Esophagus squamous epithelium (tissue), 5 donors: ENCODE measurements at regions not wholly inside any gene's neighbourhood (a gene's known extent, or its start where the extent isn't known, plus 50 kb on each side); places are given as distances from the start of the nearest gene placed in this dataset.

Experiments used
- DNase-seq: peaks from one replicate; lab custom pipeline; 2025; lab: John Stamatoyannopoulos, UW
- H3K27ac ChIP-seq, 4 donors: fragments of 200-600 bp; sonication (generic); one replicate each; pipeline ENCODE4 v1.5.1; 2016 to 2019; ENCODE audit warnings: mild to moderate bottlenecking in 1 of 4
- H3K27me3 ChIP-seq, 4 donors: fragments of 200-600 bp; sonication (generic); 1 replicate in 3 of 4; 2 replicates in 1 of 4; pipeline versions ENCODE4 v1.5.1 to v1.6.0; 2017 to 2021; ENCODE audit warnings: antibody characterized with exemption in 1 of 4
- H3K36me3 ChIP-seq, 3 donors: fragments of 200-600 bp; sonication (generic); one replicate each; pipeline ENCODE4 v1.5.1; 2016 to 2019
- H3K4me1 ChIP-seq, 3 donors: fragments of 200-600 bp; sonication (generic); one replicate each; pipeline ENCODE4 v1.5.1; 2017 to 2019
- H3K4me3 ChIP-seq, 4 donors: fragments of 200-600 bp; sonication (generic); 1 replicate in 3 of 4; 2 replicates in 1 of 4; pipeline ENCODE4 v1.5.1; 2016 to 2019; ENCODE audit warnings: mild to moderate bottlenecking in 2 of 4, moderate library complexity in 1 of 4
- H3K9me3 ChIP-seq, 3 donors: fragments of 200-600 bp; sonication (generic); one replicate each; pipeline ENCODE4 v1.5.1; 2016 to 2019
- POLR2A ChIP-seq, 4 donors: fragments of 450-650 bp; IDR thresholded peaks; one replicate each; pipeline ENCODE4 v1.6.1; 2017; ENCODE audit warnings: antibody characterized with exemption in 4 of 4, mild to moderate bottlenecking in 4 of 4, moderate library complexity in 3 of 4
- whole genome bisulfite sequencing, 2 donors: methylation state at CpG; one replicate each; pipeline ENCODE4 v1.1.5; 2018; 5-methylcytosine and 5-hydroxymethylcytosine counted together
- intact Hi-C: fragments of 100-400 bp; cut with DNase I; formaldehyde crosslinking; loops from one replicate; pipeline ENCODE4 v1.15.0; 2022
- TF ChIP-seq, protein P1 (sequence below), 6 experiments: fragments of 450-650 bp in 4 of 6; fragments of 200-600 bp in 2 of 6; sonication (generic) in 2 of 6; IDR thresholded peaks; one replicate each; pipeline ENCODE4 v1.5.1; 2016 to 2019; ENCODE audit warnings: antibody characterized with exemption in 6 of 6, mild to moderate bottlenecking in 4 of 6, moderate library complexity in 4 of 6
- donor health status: DM: yes; HTN: yes; CAD: no.

DNA sequence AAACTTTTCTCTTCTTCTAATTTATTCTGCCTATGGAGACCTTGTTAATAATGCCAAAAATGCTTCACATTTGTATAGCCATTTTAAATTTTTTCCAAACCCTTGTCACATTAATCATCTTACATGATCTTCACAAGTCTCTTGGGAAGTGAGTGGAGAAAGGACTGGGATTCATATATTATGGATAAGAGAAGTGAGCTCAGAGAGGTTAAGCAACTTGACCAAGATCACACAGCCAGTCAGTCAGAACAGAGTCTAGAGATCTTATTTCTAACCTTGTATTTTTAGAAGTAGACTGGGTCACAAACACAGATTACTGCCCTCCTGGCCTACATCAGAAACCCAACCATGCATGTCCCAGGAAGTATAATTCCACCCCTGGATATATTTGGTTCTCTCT, 218.0 kb upstream of the ADRA1B start:
- intact Hi-C loops: no loop called here
- no peak overlapping the region for H3K4me3 ChIP-seq
- no peak for DNase-seq
- TF ChIP-seq POLR2A (IDR thresholded peaks at IDR 0.05): no peak
- TF ChIP-seq, protein P1, sequence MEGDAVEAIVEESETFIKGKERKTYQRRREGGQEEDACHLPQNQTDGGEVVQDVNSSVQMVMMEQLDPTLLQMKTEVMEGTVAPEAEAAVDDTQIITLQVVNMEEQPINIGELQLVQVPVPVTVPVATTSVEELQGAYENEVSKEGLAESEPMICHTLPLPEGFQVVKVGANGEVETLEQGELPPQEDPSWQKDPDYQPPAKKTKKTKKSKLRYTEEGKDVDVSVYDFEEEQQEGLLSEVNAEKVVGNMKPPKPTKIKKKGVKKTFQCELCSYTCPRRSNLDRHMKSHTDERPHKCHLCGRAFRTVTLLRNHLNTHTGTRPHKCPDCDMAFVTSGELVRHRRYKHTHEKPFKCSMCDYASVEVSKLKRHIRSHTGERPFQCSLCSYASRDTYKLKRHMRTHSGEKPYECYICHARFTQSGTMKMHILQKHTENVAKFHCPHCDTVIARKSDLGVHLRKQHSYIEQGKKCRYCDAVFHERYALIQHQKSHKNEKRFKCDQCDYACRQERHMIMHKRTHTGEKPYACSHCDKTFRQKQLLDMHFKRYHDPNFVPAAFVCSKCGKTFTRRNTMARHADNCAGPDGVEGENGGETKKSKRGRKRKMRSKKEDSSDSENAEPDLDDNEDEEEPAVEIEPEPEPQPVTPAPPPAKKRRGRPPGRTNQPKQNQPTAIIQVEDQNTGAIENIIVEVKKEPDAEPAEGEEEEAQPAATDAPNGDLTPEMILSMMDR (IDR thresholded peaks at IDR 0.05): no peak
- no peaks in the 10 kb centered on the region for H3K27me3 ChIP-seq
- H3K27ac ChIP-seq: no peak overlapping the region
- H3K4me1 ChIP-seq: no peaks in the 10 kb centered on the region
- H3K36me3 ChIP-seq: no peaks in the 10 kb centered on the region
- no peaks in the 10 kb centered on the region for H3K9me3 ChIP-seq

DNA sequence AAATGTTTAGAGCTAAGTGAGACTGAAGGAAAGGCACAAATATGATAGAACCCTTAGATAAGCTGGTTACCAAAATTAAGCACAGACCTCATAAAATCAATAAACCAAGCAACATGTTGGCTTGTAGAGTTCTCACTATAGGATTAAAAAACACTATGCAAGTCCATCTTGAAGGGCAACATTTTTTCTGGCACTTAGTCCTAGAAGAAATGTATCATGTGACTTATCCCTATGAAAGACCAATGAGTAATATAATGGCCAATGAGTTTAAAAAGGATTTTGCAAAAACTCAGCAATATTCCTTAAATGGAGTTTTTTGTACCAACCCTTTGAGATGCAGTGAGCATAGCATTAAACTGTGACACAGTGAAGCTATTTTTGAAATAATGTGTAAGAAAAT, 216.3 kb upstream of the ADRA1B start:
- TF ChIP-seq POLR2A (IDR thresholded peaks at IDR 0.05): no peak
- TF ChIP-seq, protein P1 (IDR thresholded peaks at IDR 0.05): no peak
- H3K36me3 ChIP-seq: no peaks in the 10 kb centered on the region
- no peak overlapping the region for H3K27ac ChIP-seq
- intact Hi-C loops: no loop called here
- H3K4me3 ChIP-seq: no peak overlapping the region
- H3K4me1 ChIP-seq: no peaks in the 10 kb centered on the region
- no peak for DNase-seq
- H3K9me3 ChIP-seq: no peaks in the 10 kb centered on the region
- H3K27me3 ChIP-seq: no peaks in the 10 kb centered on the region

DNA sequence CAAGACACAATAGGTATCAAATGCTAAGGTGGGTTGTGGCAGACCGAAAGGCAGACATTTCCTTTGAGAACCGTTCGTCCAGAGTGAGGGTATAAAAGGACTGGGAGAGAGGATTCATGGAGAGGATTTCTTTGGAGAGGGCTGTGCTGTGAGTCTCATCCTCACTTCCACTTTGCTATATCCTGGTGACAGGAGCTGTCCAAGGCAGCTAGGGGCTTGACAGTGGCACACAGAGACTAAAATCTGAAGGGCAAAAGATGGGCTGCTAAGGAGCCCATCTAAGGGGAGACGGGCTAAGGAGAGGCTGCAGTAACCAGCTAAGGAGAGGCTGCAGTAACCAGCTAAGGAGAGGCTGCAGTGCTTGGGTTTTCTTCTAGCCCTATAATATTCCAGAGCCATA, 214.0 kb upstream of the ADRA1B start:
- no peaks in the 10 kb centered on the region for H3K36me3 ChIP-seq
- no peaks in the 10 kb centered on the region for H3K9me3 ChIP-seq
- no peaks in the 10 kb centered on the region for H3K27me3 ChIP-seq
- H3K4me1 ChIP-seq: no peaks in the 10 kb centered on the region
- DNase-seq: no peak
- no peak overlapping the region for H3K27ac ChIP-seq
- intact Hi-C loops: no loop called here
- TF ChIP-seq, protein P1 (IDR thresholded peaks at IDR 0.05): no peak
- TF ChIP-seq POLR2A (IDR thresholded peaks at IDR 0.05): no peak
- no peak overlapping the region for H3K4me3 ChIP-seq
- 68 to 75% methylated on average over 4 of the region's 4 CpGs for WGBS, 2 donors

DNA sequence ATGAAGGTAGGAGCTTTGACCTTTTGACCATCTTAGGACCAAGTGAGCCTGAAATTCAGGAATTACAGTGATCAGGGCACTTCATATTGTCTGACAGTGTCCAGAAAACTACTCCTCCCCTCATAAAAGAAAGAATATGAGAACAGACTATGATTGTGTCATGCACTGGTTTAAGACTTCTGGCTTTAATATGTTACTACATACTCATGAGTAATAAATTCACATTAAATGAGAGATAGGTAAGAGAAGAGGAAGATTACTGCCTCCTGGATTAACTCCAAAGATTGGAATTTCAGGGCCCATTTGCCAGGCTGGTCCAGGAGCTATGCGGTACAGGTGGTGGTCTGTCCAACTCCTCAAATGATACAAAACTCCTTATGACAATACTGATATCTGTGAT, 213.5 kb upstream of the ADRA1B start:
- Histone ChIP-seq H3K27ac (no peak overlapping the region), H3K36me3 (no peaks in the 10 kb centered on the region), H3K4me1 (no peaks in the 10 kb centered on the region), H3K27me3 (no peaks in the 10 kb centered on the region), H3K4me3 (no peak overlapping the region), H3K9me3 (no peaks in the 10 kb centered on the region)
- TF ChIP-seq POLR2A (IDR thresholded peaks at IDR 0.05): no peak
- TF ChIP-seq, protein P1 (IDR thresholded peaks at IDR 0.05): no peak
- WGBS, 2 donors: 85 to 94% methylated on average over 1 of the region's 1 CpG
- DNase-seq: no peak
- intact Hi-C loops: no loop called here

DNA sequence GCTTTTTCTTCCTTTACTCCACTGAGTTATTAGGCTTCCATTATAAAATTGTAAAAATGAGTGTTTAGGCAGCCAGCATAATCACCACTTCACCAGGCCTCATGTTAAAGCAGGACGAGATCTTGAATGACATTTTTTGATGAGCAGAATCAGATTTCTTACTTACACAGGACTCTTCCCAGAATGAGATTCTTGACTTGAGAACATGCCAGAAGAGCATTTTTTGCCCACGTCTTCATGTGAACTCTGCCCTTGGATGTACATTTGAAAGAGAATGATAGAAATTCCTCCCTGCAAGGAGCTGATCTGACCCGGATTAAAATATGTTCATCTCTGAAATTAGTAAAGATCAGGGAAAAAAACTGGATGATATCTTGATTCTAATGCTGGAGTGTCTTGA, 212.1 kb upstream of the ADRA1B start:
- Histone ChIP-seq H3K9me3 (no peaks in the 10 kb centered on the region), H3K4me1 (no peaks in the 10 kb centered on the region), H3K27me3 (no peaks in the 10 kb centered on the region), H3K27ac (no peak overlapping the region), H3K4me3 (no peak overlapping the region), H3K36me3 (no peaks in the 10 kb centered on the region)
- TF ChIP-seq, protein P1 (IDR thresholded peaks at IDR 0.05): no peak
- no peak for TF ChIP-seq POLR2A (IDR thresholded peaks at IDR 0.05)
- no peak for DNase-seq
- intact Hi-C loops: no loop called here
- 51 to 59% methylated on average over 3 of the region's 3 CpGs for WGBS, 2 donors
